ENCODE measurements at regions not wholly inside any gene's neighbourhood (a gene's known extent, or its start where the extent isn't known, plus 50 kb on each side); places are given as distances from the start of the nearest gene placed in this dataset.
A peak's percentile ranks its signal among the peaks of the same experiment; 100 is the strongest.

DNA sequence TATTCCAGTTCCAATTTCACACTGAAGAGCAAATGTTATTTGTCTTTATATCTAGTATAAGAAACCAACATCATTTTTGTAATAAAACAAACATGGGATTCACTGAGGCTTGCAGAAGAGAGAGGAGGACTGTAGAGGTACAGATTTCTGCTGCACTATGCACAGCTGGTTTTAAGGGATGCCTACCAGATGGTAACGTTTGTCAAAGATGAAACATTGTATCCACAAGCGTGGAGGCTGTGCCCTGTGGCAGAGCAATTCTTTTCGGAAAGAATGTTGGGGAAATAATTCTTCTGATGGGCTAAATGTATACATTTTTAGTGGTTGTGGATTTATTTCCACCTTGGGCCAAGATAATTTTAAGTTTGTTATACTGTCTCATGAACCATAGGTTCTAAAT, 272.4 kb downstream of the DUSP10 start:
- no peak for DNase-seq (ENCODE audit: low read depth)

DNA sequence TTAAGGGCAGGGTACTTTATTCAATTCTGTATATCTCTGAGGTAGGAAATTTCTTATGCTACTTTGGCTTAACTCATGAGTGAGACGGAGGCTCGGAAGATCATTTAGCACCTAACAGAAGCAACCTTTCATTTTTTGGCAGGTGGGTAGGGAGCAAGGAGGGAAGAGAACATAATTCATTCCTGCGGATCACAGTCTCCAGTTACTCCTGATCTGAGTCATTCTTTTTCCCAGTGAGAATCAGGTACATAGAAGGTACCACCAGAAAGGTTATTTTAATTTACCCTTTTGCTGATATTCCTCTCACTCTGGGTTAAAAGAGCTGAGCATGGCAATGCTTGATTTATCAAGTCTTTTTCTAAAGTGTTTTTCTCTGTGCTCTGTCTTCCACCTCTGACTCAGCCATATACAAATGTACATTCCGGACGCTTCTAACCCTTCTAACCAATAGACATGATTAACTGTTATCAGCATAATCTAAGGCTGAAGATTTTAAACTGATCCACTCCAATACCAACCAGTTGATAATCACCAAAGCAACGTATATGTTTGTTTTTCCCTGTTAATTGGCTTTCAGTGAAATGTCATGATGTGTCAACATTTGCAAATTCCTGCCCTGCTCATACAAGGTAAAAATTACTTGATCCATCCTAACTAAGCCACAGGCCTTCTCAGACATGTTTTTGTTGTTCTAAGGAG, 271.7 kb downstream of the DUSP10 start:
- peak; percentile 56 for DNase-seq (ENCODE audit: low read depth)

DNA sequence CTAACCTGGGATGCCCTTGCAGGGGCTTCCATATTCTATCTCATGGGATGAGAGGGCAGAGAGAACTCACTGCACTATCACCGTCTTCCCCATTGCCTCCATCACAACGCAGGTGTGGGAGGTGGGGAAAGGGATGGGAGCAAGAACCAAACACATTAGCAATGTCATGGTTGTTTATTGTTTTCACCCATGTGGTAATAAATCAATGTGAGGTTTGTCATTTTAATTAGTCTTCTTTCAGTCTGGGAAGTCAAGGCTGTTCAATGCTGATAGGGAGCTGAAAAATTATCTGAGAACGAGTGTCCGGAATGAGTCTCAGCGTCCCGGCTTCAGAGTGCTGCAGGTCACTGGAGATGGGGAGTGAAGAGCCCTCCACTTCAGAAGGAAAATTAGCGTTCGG, 268.5 kb downstream of the DUSP10 start:
- DNase-seq (ENCODE audit: low read depth): no peak

DNA sequence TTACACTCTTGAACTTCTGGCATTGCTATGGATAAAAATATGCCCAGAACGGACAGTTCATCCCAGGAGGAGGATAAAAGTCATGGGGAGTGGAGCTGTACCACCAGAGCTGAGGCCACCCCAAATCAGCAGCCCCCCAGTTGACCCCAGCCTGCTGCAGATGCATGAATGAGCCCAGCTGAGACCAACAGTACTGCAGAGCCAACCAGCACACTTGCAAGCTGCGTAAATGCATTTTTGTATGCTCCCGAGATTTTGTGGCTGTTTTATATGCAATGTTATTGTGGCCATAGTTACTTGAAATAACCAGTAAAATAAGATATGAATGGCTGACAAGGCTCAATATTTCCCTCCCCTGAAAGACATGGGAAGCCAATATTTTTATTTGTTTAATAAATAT, 264.6 kb downstream of the DUSP10 start:
- DNase-seq (ENCODE audit: low read depth): no peak

DNA sequence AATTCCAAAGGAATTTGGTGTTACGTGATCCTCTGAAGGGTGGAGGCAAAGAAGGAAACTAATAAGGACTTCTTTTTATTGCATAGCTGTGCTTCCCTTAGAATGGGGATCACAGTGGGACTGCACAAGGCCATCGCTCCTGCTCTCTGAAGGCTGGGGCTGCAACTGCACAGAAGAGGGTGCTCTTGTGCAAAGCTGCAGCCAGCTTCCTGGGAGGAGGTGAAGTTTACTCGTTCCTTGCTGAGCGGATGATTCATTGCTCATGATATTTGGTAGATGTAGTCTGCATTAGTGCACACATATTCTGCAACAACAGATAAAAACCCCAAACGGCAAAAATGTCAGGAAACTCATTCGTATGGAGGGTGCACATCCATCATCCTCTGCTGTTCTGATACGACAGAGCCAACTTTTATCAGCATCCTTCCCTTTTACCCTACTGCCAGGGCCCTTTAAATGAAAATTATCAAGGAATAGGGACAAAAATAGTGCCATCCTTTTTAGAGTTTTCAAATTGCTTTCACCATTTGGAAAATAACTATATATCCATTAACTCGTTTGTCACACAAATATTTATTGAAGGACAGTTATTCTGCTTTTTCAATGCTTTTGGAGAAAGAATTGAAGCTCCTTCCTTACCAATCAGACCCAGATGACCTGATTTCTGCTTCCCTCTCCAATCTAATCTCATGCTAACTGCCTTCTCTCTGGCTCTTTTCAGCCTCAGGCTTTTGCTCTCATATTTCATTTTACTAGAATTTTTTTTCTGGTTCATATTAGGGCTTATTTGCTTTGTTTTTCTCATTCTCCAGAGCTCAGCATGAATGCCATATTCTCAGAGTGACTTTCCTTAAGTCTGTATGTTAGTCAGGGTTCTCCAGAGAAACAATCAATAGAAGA, 263.6 kb downstream of the DUSP10 start:
- DNase-seq (ENCODE audit: low read depth): peak; percentile 94

DNA sequence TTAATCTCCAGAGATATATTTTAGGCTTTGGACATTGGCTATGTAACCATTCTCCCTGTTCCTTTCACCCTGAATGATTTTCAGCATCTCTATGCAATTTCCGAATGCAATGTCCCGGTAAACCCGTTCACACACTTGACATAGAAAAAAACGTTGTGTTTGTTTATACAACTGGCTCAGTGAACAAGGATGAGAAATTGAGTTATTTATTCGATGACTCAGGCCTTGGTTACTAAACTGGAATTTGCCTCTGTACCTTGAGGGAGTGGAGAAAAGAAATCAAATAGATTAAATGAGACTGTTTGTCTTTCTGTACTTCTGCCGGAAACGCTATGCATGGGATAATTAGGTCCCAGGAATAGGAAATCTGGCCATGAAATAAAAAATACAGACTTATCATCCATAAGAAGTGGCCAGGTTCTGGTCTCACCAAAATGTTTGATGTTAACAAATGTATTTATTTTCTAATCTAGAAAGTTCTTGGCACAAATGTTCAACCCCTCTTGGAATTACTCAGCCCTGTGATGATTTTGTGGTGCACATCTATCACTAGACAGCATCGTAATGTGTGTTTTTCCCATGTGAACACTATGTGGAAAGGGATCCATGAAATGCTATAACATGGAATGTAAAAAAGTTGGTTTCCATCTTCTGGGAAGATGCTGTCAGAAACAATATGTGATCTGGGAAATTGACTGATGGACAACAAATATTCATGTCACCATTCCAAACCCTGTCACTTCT, 253.9 kb downstream of the DUSP10 start:
- DNase-seq (ENCODE audit: low read depth): peak; percentile 93

DNA sequence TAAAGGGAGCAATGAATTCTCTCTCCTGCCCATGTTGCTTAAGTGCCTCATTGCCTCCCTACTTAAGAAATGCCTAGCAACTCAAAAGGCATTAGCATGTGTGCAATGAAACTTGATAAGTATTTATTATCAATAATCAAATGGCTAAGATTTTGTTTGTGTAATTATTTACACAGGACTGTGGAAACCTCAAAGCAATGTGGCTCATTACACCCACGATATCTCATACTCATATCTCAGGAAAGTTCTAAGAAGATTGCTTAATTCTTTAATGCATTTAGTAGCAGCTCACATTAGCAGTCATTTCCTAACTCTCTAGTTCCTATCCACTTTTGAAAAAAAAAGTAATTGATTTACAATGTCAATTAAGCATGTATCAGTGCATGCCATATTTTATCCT, 253.3 kb downstream of the DUSP10 start:
- DNase-seq (ENCODE audit: low read depth): peak; percentile 55

DNA sequence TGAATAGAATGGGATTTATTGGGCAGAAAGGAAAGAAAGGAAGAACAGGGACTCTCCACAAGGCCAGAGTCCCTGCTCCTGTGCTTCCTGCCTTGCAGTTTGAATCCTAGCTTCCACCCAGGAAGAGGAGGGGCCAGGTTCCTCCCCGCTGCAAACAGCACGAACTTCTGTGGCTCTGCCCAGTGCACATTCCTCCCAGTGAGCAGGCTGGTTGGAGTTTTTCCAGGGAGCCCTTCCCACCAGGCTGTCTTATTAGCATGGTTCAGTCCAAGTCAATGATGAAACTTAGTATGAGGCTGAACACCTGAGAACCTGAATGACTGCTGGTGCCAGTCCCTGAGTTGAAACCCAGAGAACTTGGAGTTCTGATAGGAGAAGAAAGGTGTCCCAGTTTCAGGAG, 247.2 kb downstream of the DUSP10 start:
- peak; percentile 68 for DNase-seq (ENCODE audit: low read depth)

DNA sequence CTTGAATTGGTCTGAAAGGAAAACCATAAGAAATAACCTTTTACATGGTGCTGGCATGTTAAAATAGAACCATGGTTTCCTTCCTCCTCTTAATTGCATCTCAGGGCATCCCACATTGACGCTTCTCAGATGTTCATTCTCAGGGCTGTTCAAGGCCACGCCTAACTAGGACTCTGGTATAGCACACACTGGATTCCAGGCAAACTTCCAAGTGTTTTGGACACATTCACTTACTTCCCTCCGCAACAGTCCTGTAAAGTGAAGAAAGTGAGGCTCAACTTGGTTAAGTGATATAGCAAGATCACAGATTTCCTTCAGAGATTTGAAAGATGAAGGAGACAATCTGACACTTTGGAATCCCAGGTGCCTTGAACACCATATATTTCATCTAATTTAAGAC, 244.8 kb downstream of the DUSP10 start:
- no peak for DNase-seq (ENCODE audit: low read depth)

DNA sequence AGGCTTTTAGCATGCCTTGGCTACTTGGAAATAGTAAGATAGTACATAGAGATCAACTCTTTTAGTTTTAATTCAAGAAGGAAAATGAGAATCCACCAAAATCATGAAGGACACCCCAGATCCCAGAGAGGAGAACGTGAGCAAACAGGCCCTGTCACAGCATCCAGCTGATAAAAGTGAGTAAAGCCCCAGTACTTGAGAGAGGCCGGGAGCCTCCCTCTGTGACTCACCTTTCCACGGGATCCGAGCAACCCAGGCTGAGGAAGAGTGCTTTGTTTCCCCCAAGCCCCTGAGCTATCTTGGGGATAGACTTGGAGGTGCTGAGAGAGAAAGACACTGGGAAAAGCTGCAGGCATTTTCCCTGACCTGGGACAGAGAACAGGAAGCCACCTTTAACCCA, 238.6 kb downstream of the DUSP10 start:
- DNase-seq (ENCODE audit: low read depth): peak; percentile 31

DNA sequence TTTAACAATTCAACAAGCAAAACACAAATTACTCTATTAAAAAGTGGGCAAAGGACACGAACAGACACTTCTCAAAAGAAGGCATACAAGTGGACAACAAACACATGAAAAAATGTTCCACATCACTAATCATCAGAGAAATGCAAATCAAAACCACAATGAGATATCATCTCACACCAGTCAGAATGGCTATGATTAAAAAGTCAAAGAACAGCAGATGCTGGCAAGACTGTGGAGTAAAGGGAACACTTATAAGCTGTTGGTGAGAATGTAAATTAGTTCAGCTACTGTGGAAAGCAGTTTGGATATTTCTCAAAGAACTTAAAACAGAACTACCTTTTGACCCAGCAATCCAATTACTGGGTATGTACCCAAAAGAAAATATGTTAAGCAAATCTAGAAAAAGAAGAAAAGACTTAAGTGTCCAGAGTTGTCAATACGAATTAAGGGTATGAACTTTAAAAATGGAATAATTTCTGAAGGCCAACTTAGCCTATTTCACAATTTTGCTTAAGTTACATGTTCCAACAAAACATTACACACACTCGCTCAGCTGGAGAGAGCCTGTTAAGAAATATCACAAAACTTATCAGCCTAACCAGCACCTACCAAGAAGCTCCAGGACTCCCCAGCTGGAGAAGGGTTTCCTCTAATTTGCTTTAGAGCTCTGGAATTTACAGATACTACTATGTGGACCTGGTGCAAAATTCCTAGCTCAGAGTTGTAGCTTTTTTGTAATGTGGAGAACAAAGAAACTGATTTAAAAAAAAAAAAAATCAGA, 232.1 kb downstream of the DUSP10 start:
- peak; percentile 68 for DNase-seq (ENCODE audit: low read depth)

DNA sequence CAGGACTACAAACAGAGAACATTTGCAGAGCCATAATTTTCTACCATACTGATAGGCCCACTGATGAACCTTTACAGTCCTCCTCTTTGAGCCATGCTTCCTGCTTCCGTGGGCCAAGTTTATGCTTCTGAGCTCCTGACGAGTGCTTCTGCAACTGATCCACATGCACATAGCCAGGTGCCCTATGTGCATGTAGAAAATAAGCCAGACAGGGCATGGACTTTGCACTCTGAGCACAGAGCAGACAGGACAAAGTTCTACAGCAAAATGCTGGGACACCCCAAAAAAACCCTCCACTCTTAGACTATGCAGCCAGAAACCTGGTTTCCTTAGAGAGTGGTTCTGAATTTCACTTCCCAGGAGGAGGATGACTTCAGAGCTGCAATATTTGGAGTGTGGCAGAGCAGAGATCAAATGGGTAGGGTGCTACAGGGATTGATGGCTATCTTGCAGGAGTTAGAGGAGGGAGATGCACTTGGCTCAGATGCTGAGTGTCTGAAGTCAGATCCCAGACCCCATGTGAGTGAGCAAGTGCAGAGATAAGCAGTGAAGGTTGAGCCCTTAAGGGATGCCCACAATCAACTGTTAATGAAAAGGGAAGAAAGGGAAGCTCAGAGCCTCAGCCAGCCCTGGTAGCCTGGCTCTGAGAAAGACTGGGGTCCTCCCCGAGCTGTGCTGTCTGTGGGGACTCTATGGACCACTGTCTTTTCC, 230.9 kb downstream of the DUSP10 start:
- no peak for DNase-seq (ENCODE audit: low read depth)

DNA sequence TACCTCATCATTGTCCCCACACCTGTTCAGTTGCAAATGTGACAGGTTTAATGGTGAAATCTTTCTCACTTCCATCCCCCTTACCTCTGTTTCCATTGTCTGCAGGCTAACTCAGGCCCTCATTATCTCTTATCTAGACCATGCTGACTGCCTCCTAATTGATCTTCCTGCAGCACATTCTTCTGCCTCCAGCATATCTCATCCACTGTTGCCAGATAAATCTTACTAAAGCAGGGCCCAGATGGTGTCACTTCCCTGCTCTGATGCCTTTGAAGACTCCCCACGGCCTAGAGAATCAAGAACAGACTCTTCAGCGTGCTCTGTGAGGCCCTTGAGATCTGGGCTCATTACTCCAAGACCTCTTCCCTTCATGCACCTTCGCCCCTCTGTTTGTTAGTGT, 230.1 kb downstream of the DUSP10 start:
- no peak for DNase-seq (ENCODE audit: low read depth)

DNA sequence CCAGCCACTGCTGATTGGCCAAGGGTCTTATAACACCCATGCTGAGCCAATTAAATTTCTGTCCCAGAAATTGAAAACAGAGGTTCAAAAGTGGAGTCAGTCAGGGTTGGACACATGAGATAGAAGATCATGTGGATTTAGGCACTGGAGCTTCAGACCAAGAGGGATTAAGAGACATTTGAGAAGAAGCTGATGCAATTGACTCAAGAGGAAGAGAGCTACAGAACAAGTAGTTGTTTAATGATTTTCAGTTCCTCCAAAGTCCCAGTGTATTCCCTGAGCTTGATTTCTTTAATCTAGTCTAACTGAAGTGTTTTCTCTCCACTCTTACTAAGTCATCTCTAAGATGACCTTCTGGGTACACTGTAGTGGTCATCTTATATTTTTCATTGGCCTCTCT, 227.1 kb downstream of the DUSP10 start:
- no peak for DNase-seq (ENCODE audit: low read depth)

DNA sequence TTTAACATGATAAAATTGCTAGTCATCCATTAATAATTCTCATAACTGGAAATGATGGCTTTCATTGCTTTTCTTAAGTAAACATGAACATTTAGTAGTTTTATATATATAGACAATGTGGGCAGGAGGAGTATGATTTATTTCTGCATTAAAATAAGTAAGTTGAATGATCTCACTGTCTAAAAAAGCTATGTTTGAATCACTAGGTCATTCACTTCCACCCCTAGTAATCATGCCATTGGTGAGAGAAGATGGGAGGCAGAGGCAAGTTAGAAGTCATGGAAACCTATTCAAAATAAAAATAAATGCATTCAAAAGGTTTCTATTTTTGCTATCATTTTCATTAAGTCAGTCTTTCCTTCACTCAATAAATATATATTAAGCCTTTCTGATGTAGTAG, 226.4 kb downstream of the DUSP10 start:
- no peak for DNase-seq (ENCODE audit: low read depth)

DNA sequence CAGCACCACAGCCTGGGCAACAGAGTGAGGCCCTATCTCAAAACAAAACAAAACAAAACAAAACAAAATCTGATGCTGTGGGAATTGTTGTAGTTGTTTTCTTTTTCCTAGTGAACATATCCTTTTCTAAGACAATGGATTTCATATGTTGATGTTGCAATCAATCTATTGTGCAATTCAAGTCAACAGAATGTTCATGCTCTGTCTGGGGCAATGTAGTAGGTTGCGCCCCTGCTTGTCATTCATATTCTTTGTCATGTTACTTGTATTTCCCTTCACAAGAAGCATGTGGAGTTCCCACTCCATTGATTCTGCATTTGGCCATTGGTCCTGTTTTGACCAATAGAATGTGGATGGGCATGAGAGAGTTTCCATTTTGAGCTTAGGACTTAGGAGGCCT, 223.9 kb downstream of the DUSP10 start:
- peak; percentile 84 for DNase-seq (ENCODE audit: low read depth)

DNA sequence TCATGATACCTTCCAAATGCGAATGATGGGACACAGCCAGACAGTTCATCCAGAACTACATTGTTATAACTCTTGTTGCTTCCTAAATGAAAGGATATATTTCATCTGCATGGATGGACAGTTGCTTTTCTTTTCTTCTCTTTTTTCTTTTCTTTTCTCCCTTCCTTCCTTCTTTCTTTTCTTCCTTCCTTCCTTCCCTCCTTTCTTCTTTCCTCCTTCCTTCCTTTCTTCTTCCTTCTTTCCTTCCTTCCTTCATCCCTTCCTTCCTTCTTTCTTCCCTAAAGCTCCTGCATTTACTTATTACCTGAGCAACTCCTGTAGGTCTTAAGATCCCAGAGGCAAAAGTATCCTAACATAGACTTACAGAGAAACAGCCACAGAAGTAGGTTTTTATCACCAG, 221.6 kb downstream of the DUSP10 start:
- DNase-seq (ENCODE audit: low read depth): no peak

DNA sequence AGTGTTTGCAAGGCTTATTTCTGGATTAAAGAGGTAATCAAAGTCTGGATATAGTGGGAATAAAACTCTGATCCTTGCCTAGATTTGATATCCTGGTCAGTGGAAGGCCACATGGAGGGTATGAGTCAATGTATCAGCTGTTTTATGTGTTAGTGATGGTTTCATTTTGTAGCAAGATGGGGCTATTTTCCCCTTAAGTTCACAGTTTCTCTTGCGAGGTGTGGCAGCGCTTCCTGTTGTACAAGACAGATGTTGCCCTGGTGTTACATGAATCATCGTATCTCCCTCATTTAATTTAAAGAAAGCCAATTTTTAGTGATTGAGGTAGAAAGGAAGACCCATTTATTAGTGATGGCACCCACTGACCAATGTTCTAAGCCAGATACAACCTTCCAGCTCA, 220.2 kb downstream of the DUSP10 start:
- DNase-seq (ENCODE audit: low read depth): no peak

DNA sequence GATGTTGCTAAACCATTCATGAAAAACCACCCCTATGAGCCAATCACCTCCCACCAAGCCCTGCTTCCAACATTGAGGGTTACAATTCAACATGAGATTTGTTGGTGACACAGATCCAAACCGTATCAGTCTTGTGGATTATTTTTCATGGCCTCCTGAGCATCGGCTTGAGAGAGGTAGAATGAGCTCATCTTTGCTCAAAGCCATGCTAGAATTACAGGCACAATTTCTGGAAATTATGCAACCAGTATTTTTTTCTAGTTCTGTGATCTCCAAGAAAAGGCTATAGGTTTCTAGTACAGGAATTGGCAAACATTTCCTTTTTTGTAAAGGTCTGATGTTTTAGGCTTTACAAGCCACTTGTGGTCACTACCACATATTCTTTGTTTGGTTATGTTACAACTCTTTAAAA, 219.4 kb downstream of the DUSP10 start:
- peak; percentile 28 for DNase-seq (ENCODE audit: low read depth)

DNA sequence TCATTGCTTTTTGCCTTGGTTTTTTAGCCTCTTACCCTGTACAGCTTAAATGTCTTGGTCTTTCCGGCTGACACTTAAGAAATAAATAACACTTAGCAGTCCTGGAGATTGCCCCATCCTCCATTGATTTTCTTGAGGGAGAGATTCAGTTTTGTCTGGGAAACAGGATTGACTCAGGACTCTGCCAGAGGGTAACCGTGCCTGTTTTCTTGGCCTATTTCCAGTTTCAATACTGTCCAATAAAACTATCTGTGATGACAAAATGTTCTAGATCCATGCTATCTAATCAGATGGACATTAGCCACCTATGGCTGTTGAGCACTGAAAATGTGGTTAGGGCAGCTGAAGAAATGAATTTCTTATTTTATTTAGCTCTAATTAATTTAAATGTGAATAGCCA, 216.1 kb downstream of the DUSP10 start:
- no peak for DNase-seq (ENCODE audit: low read depth)

DNA sequence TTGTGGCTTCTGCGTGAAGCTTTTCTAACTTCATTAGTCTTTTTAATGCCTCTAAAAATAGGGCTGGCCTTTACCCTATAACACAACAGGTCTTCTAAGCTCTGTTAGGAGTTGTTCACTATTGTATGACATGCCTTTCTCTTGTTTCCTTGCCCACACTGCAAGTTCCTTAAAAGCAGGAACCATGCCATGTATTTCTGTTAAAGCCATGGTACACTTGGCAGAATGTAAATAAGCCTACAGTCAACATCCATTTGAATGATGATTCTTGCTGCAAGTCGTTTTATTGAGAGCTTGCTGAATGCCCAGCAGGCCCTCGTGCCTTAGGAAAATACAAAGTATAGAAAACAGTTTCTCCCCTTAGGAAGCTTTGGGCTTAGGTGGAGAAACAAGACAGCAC, 214.6 kb downstream of the DUSP10 start:
- no peak for DNase-seq (ENCODE audit: low read depth)
